HepG2 (cell line): ENCODE measurements at regions not wholly inside any gene's neighbourhood (a gene's known extent, or its start where the extent isn't known, plus 50 kb on each side); places are given as distances from the start of the nearest gene placed in this dataset.

Source experiments
- ATAC-seq: fragments of 200-7000 bp; cut with Tn5 transposase; 3 replicates; pipeline ENCODE4 v1.9.1; 2020; ENCODE audit warnings: mild to moderate bottlenecking, moderate library complexity
- BruUV-seq: library from RNA; stranded (reverse); fragments of 400-500 nt; replicated peaks from 2 replicates; lab custom pipeline; 2021; lab: Mats Ljungman, UMichigan
- CTCF ChIA-PET: fragments of 300-600 bp; formaldehyde crosslinking; extraction: SDS; loops from one replicate; lab custom pipeline; 2021; ENCODE audit warnings: low total read pairs, inconsistent platforms, low intra/inter-chr PET ratio; lab: Yijun Ruan, JAX
- POLR2A ChIA-PET: fragments of 350-600 bp; sonication (Branson Sonifier 250); formaldehyde crosslinking; loops from one replicate; lab custom pipeline; 2020; ENCODE audit warnings: antibody characterized with exemption, inconsistent platforms; lab: Yijun Ruan, JAX
- DNase-seq: peaks from one replicate; pipeline ENCODE4 v3.0.0-alpha.2; 2015; ENCODE audit warnings: low spot score
- FAIRE-seq: peaks from 3 replicates; lab custom pipeline; 2011; peaks lifted over from hg19 to GRCh38; lab: Jason Lieb, UNC
- H2AFZ ChIP-seq: one replicate; pipeline ENCODE4 v1.6.1; 2011; ENCODE audit warnings: low read length, inconsistent platforms
- H3K27ac ChIP-seq: fragments of 300-600 bp; 3 replicates; pipeline ENCODE4 v1.8.0; 2011; ENCODE audit warnings: mixed run types, mild to moderate bottlenecking, mixed read lengths, low read length, inconsistent platforms; ENCODE audit not compliant: insufficient read depth; ENCODE audit errors: extremely low read length
- H3K27me3 ChIP-seq, 2 experiments: fragments of 200-600 bp in 1 of 2; 2 replicates in 1 of 2; 3 replicates in 1 of 2; pipeline versions ENCODE4 v1.6.0 to v1.8.0; 2011; ENCODE audit warnings: low read length in 2 of 2, mild to moderate bottlenecking in 2 of 2, moderate library complexity in 2 of 2, inconsistent platforms in 1 of 2; ENCODE audit not compliant: insufficient read depth in 2 of 2, control insufficient read depth in 1 of 2
- H3K36me3 ChIP-seq, 2 experiments: fragments of 200-600 bp in 1 of 2; replicated peaks in 1 of 2; 2 replicates in 1 of 2; 3 replicates in 1 of 2; pipeline versions ENCODE4 v1.5.1 to v1.8.0; 2011; ENCODE audit warnings: low read length in 2 of 2, inconsistent platforms in 1 of 2; ENCODE audit not compliant: insufficient read depth in 2 of 2, control insufficient read depth in 1 of 2
- H3K4me1 ChIP-seq: 2 replicates; pipeline ENCODE4 v1.5.1; 2012; ENCODE audit warnings: low read length, inconsistent platforms; ENCODE audit not compliant: insufficient read depth
- H3K4me2 ChIP-seq: 2 replicates; pipeline ENCODE4 v1.6.0; 2011; ENCODE audit warnings: low read depth, low read length, inconsistent platforms
- H3K4me3 ChIP-seq, 3 experiments: fragments of 200-600 bp in 1 of 3; sonication (generic), shearing (Covaris generic) in 1 of 3; replicated peaks in 1 of 3; 2 replicates each; pipeline ENCODE4 v1.5.1; 2011 to 2016; ENCODE audit warnings: low read length in 3 of 3, inconsistent platforms in 2 of 3, low read depth in 2 of 3, mild to moderate bottlenecking in 2 of 3, control low read depth in 1 of 3, mixed read lengths in 1 of 3; ENCODE audit not compliant: insufficient read depth in 1 of 3
- H3K79me2 ChIP-seq: one replicate; pipeline ENCODE4 v1.6.1; 2011; ENCODE audit warnings: low read length, inconsistent platforms; ENCODE audit not compliant: insufficient read depth
- H3K9ac ChIP-seq: 2 replicates; pipeline ENCODE4 v1.6.0; 2011; ENCODE audit warnings: mild to moderate bottlenecking, low read depth, low read length, inconsistent platforms; ENCODE audit not compliant: insufficient read depth
- H3K9me3 ChIP-seq: 2 replicates; pipeline ENCODE4 v1.5.1; 2012; ENCODE audit warnings: mild to moderate bottlenecking, low read length
- H4K20me1 ChIP-seq: 2 replicates; pipeline ENCODE4 v1.6.0; 2011; ENCODE audit warnings: inconsistent platforms, mild to moderate bottlenecking, low read length, moderate library complexity; ENCODE audit not compliant: insufficient read depth
- KLF6 ChIP-seq: IDR thresholded peaks from 2 replicates; pipeline ENCODE4 v1.8.0; 2016; ENCODE audit warnings: missing biosample characterization, missing genetic modification reagents
- MXI1 ChIP-seq: IDR thresholded peaks from 3 replicates; pipeline ENCODE4 v1.6.1; 2012; ENCODE audit warnings: low read depth, low read length, inconsistent platforms, borderline replicate concordance
- RBFOX2 ChIP-seq: fragments of 200-400 bp; formaldehyde crosslinking; IDR thresholded peaks from 2 replicates; pipeline ENCODE4 v1.6.1; 2017; ENCODE audit warnings: low read depth, mild to moderate bottlenecking, low read length
- SSRP1 ChIP-seq: IDR thresholded peaks from 2 replicates; pipeline ENCODE4 v1.6.1; 2016; ENCODE audit warnings: control low read depth
- ZNF263 ChIP-seq: sonication (generic); formaldehyde crosslinking; IDR thresholded peaks from 2 replicates; pipeline ENCODE4 v1.4.0; 2020; ENCODE audit warnings: missing genetic modification reagents
- ZNF274 ChIP-seq: sonication (generic); formaldehyde crosslinking; IDR thresholded peaks from 2 replicates; pipeline ENCODE4 v1.5.1; 2020; ENCODE audit warnings: mild to moderate bottlenecking, missing genetic modification reagents
- ZNF276 ChIP-seq: sonication (generic); formaldehyde crosslinking; IDR thresholded peaks from 2 replicates; pipeline ENCODE4 v1.4.0; 2020; ENCODE audit warnings: mild to moderate bottlenecking, low read depth, missing genetic modification reagents
- ZNF512B ChIP-seq: sonication (generic); formaldehyde crosslinking; IDR thresholded peaks from 2 replicates; pipeline ENCODE4 v1.5.1; 2020; ENCODE audit warnings: missing genetic modification reagents, mild to moderate bottlenecking, borderline replicate concordance
- ZNF891 ChIP-seq: sonication (generic); formaldehyde crosslinking; IDR thresholded peaks from 2 replicates; pipeline ENCODE4 v1.5.0; 2020; ENCODE audit warnings: mild to moderate bottlenecking, missing genetic modification reagents
- WGBS: methylation state at CpG from one replicate; pipeline ENCODE4 v1.1.6; 2017; ENCODE audit warnings: low lambda C conversion rate; 5-methylcytosine and 5-hydroxymethylcytosine counted together
- in situ Hi-C: cut with HindIII; loops from 2 replicates; pipeline ENCODE4 v1.10.0; 2017; ENCODE audit warnings: low pct_unique_long_range_greater_than_20kb; ENCODE audit not compliant: extremely low pct_ligation_motif_present
- intact Hi-C: fragments of 100-400 bp; cut with micrococcal nuclease; formaldehyde crosslinking; loops from one replicate; pipeline ENCODE4 v1.10.0; 2022; ENCODE audit not compliant: unreplicated experiment
- TF ChIP-seq, protein P1 (sequence below): sonication (generic); formaldehyde crosslinking; IDR thresholded peaks from 2 replicates; pipeline ENCODE4 v1.5.1; 2020; ENCODE audit warnings: mild to moderate bottlenecking, missing genetic modification reagents, moderate library complexity

- Histone ChIP-seq H2AFZ (no peak overlapping the region), H3K4me3 (no peak overlapping the region), H3K36me3 (no peaks in the 10 kb centered on the region), H3K9ac (no peak overlapping the region), H3K4me1 (no peaks in the 10 kb centered on the region), H3K27me3 (peaks cover 8 to 36% of the 10 kb centered on the region in 2 experiments; a peak in 3 of 5 replicates), H3K4me2 (no peak overlapping the region), H3K79me2 (no peaks in the 10 kb centered on the region), H3K27ac (no peak overlapping the region), H4K20me1 (no peaks in the 10 kb centered on the region), H3K9me3 (no peaks in the 10 kb centered on the region)
- ChIA-PET CTCF (no interaction called here), POLR2A (no interaction called here)
- no TSS peak for BruUV-seq
- DNase-seq (no peak), ATAC-seq (no peak), FAIRE-seq (no peak)
- in situ Hi-C loops (no loop called here), intact Hi-C loops (no loop called here)
- WGBS, result 21% methylated on average over 9 of the region's 9 CpGs
- TF ChIP-seq ZNF276 (no peak), SSRP1 (CRISPR knock-in tag) (no peak), ZNF891 (CRISPR knock-in tag) (no peak), MXI1 (no peak), KLF6 (no peak), ZNF274 (CRISPR knock-in tag) (no peak), RBFOX2 (no peak), ZNF263 (CRISPR knock-in tag) (no peak), ZNF512B (CRISPR knock-in tag) (no peak)
- TF ChIP-seq, protein P1, sequence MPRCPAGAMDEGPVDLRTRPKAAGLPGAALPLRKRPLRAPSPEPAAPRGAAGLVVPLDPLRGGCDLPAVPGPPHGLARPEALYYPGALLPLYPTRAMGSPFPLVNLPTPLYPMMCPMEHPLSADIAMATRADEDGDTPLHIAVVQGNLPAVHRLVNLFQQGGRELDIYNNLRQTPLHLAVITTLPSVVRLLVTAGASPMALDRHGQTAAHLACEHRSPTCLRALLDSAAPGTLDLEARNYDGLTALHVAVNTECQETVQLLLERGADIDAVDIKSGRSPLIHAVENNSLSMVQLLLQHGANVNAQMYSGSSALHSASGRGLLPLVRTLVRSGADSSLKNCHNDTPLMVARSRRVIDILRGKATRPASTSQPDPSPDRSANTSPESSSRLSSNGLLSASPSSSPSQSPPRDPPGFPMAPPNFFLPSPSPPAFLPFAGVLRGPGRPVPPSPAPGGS, result no peak
Observed at GRCh38 chr7:57482-58255, 134.7 kb upstream of the FAM20C start.
